ENCODE measurements at regions not wholly inside any gene's neighbourhood (a gene's known extent, or its start where the extent isn't known, plus 50 kb on each side); places are given as distances from the start of the nearest gene placed in this dataset.
"Not testable (repeated sequence)": the region's sequence is repeated elsewhere in the genome, so short reads cannot be mapped to it uniquely, and the experiment has no call there.

- DNase-seq (ENCODE audit: low spot score), result no peak
These were observed 167.7 kb downstream of the TOMM20 start for GRCh38 chr1:234960722-234961455.

DNA sequence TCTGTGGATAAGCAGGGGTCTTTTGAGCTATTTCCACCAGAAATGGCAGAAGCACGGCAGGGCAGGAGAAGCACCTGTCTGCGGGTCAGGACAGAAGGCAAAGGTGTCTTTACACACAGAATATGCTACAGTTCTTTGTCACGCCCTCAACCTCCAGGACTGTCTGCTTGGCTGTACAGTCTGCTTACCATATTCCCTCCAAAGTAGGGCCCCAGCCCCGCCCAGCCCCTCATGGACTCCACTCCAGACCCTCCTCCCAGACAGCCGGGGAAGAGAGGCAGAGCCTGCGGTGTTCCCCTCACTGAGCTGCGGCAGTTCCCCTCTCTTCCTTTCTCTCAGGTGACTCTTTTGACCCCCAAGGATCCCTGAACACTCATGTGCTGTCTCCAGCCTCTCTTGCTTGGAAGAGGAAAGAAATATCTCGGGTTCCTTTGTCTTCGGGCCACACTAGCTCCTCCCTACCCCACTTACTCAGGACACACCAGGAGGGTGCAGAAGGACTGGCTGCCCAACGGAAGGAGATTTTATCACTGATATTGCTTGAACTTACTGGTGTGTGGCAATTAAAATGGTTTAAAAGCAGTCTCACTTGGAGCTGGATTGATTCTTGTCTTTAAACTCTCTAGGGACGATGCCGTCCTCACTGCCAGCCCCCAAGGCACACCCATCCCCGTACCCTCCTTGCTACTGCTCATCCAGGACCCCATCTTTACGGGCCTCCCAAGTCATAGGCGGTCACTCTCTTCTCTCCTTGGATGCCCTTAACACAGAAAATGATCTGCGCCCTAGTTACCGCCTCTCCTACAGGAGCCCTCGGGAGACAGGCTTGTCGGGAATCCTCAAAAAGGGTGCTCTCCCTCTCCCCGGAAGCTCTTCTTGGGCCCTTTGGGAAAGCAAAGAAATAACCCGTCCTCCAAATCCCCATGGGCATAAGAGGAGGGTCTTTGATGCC lies 169.7 kb downstream of the TOMM20 start:
- no peak for DNase-seq (ENCODE audit: low spot score)

- DNase-seq (ENCODE audit: low spot score), result no peak
These were observed 170.5 kb downstream of the TOMM20 start for GRCh38 chr1:234958066-234958705.

- peak; percentile 86 for DNase-seq (ENCODE audit: low spot score)
These were observed 171.1 kb downstream of the TOMM20 start for GRCh38 chr1:234957330-234958065.

- DNase-seq (ENCODE audit: low spot score), result no peak
These were observed 171.8 kb downstream of the TOMM20 start for GRCh38 chr1:234956821-234957329.

- DNase-seq (ENCODE audit: low spot score), result no peak
These were observed 173.4 kb downstream of the TOMM20 start for GRCh38 chr1:234955107-234955731.

DNA sequence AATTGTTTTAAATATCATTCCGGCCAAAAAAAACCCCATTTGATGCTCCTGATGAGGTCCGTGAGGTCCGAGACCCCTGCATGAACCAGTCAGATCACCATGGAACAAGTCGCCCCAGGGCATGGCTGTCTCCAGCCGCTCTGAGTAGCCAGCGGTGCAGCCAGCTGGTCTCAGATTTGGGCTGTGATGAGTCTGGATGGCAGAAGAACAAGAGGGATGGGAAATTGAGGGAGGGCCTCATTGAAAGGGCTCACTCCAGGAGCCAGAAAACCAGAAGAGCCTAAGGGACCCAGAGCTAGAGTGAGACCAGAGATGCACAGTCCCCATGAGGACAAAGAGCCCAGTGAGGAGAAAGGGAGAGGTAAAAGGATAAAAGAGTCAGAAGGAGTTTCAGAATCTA lies 174.0 kb downstream of the TOMM20 start:
- no peak for DNase-seq (ENCODE audit: low spot score)

- no peak for DNase-seq (ENCODE audit: low spot score)
These were observed 174.8 kb downstream of the TOMM20 start for GRCh38 chr1:234953655-234954405.

DNA sequence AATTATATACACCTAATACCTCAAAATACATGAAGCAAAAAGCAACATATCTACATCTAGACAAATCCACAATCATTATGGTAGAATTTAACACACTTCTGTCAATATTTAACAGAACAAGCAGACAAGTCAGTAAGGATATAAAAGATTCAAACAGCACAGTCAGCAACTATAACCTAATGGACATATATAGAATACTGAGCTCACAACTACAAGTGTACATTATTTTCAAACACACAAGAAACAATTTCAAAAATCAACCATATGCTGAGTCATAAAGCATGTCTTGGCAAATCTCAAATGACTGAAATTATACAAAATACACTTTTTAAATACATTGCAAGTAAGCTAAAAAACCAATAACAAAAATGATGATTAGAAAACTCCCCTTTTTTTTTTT lies 178.0 kb downstream of the TOMM20 start:
- DNase-seq (ENCODE audit: low spot score), result no peak

- not testable (repeated sequence) for DNase-seq (ENCODE audit: low spot score)
These were observed 179.1 kb downstream of the TOMM20 start for GRCh38 chr1:234949528-234949927.

- DNase-seq (ENCODE audit: low spot score), result no peak
These were observed 183.9 kb downstream of the TOMM20 start for GRCh38 chr1:234944439-234945344.

GRCh38 chr1:234943836-234944402 lies 184.7 kb downstream of the TOMM20 start:
- DNase-seq (ENCODE audit: low spot score), result no peak

- DNase-seq (ENCODE audit: low spot score), result no peak
These were observed 185.6 kb downstream of the TOMM20 start for GRCh38 chr1:234942879-234943506.

DNA sequence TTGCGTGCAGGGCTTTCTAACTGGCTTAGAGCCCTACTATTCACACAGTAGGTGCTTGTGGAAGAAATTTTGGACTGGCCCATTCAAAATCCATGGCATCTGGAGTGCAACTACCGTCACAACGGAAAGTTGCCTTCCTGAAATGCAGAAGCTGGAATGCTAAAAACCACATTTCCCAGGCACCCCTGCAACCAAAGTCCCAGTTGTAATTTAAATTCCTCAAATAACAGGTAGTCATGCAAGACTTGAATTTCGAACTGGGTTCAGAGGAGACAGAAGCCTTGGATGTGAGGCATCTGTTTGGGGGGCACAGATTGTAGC lies 186.7 kb downstream of the TOMM20 start:
- peak; percentile 31 for DNase-seq (ENCODE audit: low spot score)

GRCh38 chr1:234941321-234942011 lies 187.2 kb downstream of the TOMM20 start:
- DNase-seq (ENCODE audit: low spot score), result no peak

- DNase-seq (ENCODE audit: low spot score), result no peak
These were observed 187.8 kb downstream of the TOMM20 start for GRCh38 chr1:234940841-234941240.

DNA sequence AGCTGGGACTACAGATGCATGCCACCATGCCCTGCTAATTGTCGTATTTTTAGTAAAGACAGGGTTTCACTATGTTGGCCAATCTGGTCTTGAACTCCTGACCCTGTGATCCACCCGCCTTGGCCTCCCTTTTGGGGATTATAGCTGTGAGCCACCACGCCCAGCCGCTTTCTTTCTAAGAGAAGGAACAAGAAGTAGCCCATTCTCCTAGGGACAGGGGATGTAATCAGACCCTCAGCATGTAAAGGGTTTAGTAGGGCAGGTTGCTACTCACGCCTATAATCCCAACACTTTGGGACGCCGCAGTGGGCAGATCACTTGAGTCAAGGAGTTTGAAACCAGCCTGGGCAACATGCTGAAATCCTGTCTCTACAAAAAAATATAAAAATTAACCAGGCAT lies 189.7 kb downstream of the TOMM20 start:
- no peak for DNase-seq (ENCODE audit: low spot score)

DNA sequence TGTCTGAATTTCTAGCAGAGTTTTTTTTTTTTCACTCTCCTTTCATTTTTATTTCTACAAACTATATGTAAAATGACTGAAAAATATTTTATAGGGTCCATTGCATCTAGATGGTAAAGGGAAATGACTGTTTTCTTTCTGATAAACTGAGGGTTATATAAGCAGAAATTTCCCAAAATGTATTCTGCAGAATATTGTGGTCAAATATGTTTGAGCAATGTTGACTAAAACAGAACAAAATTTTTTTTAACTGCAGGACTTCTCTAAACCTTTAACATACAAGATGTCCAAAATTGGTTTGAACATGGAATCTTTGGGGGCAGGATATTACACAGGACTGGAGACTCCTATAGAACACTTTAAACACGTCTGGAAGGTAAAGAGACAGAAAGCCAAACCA lies 190.5 kb downstream of the TOMM20 start:
- no peak for DNase-seq (ENCODE audit: low spot score)

Data from H4 (cell line).